Liver (tissue), 8 donors: ENCODE measurements at regions not wholly inside any gene's neighbourhood (a gene's known extent, or its start where the extent isn't known, plus 50 kb on each side); places are given as distances from the start of the nearest gene placed in this dataset.

Experiments
- DNase-seq: peaks from one replicate; pipeline ENCODE4 v3.0.0-alpha.2; 2017; ENCODE audit warnings: low spot score
- H3K27ac ChIP-seq, 2 donors: one replicate each; pipeline ENCODE4 v1.7.0; 2013; ENCODE audit warnings: inconsistent platforms in 2 of 2, low read length in 2 of 2, control low read depth in 1 of 2, low read depth in 1 of 2, mild to moderate bottlenecking in 1 of 2
- H3K27me3 ChIP-seq, 4 donors: one replicate each; pipeline versions ENCODE4 v1.6.1 to v1.7.0; 2013; ENCODE audit warnings: low read length in 3 of 4, inconsistent platforms in 1 of 4, mild to moderate bottlenecking in 1 of 4, moderate library complexity in 1 of 4; ENCODE audit not compliant: control insufficient read depth in 4 of 4, insufficient read depth in 4 of 4
- H3K36me3 ChIP-seq, 4 donors: one replicate each; pipeline versions ENCODE4 v1.6.1 to v1.7.0; 2013; ENCODE audit warnings: low read length in 3 of 4, mild to moderate bottlenecking in 3 of 4, low read depth in 1 of 4, moderate library complexity in 1 of 4; ENCODE audit not compliant: control insufficient read depth in 4 of 4, insufficient read depth in 3 of 4
- H3K4me1 ChIP-seq, 4 donors: one replicate each; pipeline versions ENCODE4 v1.6.1 to v1.7.0; 2013; ENCODE audit warnings: low read length in 3 of 4, mild to moderate bottlenecking in 3 of 4, moderate library complexity in 1 of 4; ENCODE audit not compliant: control insufficient read depth in 4 of 4, insufficient read depth in 4 of 4
- H3K4me3 ChIP-seq, 3 donors: one replicate each; pipeline versions ENCODE4 v1.6.1 to v1.7.0; 2013; ENCODE audit warnings: low read length in 3 of 3, control low read depth in 1 of 3, low read depth in 1 of 3, mild to moderate bottlenecking in 1 of 3
- H3K9ac ChIP-seq, 2 donors: one replicate each; pipeline ENCODE4 v1.7.0; 2013; ENCODE audit warnings: low read length in 2 of 2, mild to moderate bottlenecking in 2 of 2, moderate library complexity in 2 of 2, control low read depth in 1 of 2, low read depth in 1 of 2
- H3K9me3 ChIP-seq, 4 donors: one replicate each; pipeline versions ENCODE4 v1.6.1 to v1.7.0; 2013; ENCODE audit warnings: low read length in 3 of 4; ENCODE audit not compliant: control insufficient read depth in 4 of 4
- ATF3 ChIP-seq: IDR thresholded peaks from 2 replicates; pipeline ENCODE4 v1.6.1; 2016; ENCODE audit warnings: antibody characterized with exemption
- CTCF ChIP-seq: fragments of 150-350 bp; IDR thresholded peaks from 2 replicates; pipeline ENCODE4 v1.5.1; 2017; ENCODE audit warnings: improper control_type of control experiment, low read depth, low read length; ENCODE audit not compliant: missing input control
- EGR1 ChIP-seq, 2 donors: IDR thresholded peaks; 2 replicates each; pipeline ENCODE4 v1.6.1; 2016 to 2018; ENCODE audit warnings: antibody characterized with exemption in 2 of 2, low read depth in 2 of 2
- FOXA1 ChIP-seq: IDR thresholded peaks from 2 replicates; pipeline ENCODE4 v1.6.1; 2016; ENCODE audit warnings: antibody characterized with exemption
- FOXA2 ChIP-seq: IDR thresholded peaks from 2 replicates; pipeline ENCODE4 v1.6.1; 2016; ENCODE audit warnings: antibody characterized with exemption
- GABPA ChIP-seq, 2 donors: IDR thresholded peaks in 1 of 2; conservative IDR thresholded peaks in 1 of 2; 2 replicates each; pipeline ENCODE4 v1.6.1; 2016; ENCODE audit warnings: antibody characterized with exemption in 2 of 2, mild to moderate bottlenecking in 1 of 2, moderate library complexity in 1 of 2
- HNF4A ChIP-seq, 2 donors: conservative IDR thresholded peaks; 2 replicates each; pipeline ENCODE4 v1.6.1; 2016; ENCODE audit warnings: antibody characterized with exemption in 2 of 2, mild to moderate bottlenecking in 2 of 2
- HNF4G ChIP-seq: IDR thresholded peaks from 2 replicates; pipeline ENCODE4 v1.6.1; 2016; ENCODE audit warnings: antibody characterized with exemption
- JUND ChIP-seq, 2 donors: IDR thresholded peaks; 2 replicates each; pipeline ENCODE4 v1.6.1; 2016; ENCODE audit warnings: antibody characterized with exemption in 2 of 2
- MAX ChIP-seq: IDR thresholded peaks from 2 replicates; pipeline ENCODE4 v1.6.1; 2016; ENCODE audit warnings: antibody characterized with exemption
- NR2F2 ChIP-seq: IDR thresholded peaks from 2 replicates; pipeline ENCODE4 v1.6.1; 2016; ENCODE audit warnings: antibody characterized with exemption
- RAD21 ChIP-seq, 2 donors: IDR thresholded peaks; 2 replicates each; pipeline ENCODE4 v1.6.1; 2016; ENCODE audit warnings: antibody characterized with exemption in 2 of 2, mild to moderate bottlenecking in 2 of 2
- REST ChIP-seq: IDR thresholded peaks from 2 replicates; pipeline ENCODE4 v1.6.1; 2016; ENCODE audit warnings: antibody characterized with exemption, mild to moderate bottlenecking
- RXRA ChIP-seq, 2 donors: IDR thresholded peaks; 2 replicates each; pipeline ENCODE4 v1.6.1; 2017 to 2018; ENCODE audit warnings: antibody characterized with exemption in 2 of 2, mild to moderate bottlenecking in 1 of 2
- SP1 ChIP-seq: IDR thresholded peaks from 2 replicates; pipeline ENCODE4 v1.6.1; 2018; ENCODE audit warnings: antibody characterized with exemption, mild to moderate bottlenecking
- YY1 ChIP-seq: IDR thresholded peaks from 2 replicates; pipeline ENCODE4 v1.6.1; 2016; ENCODE audit warnings: antibody characterized with exemption, mild to moderate bottlenecking
- WGBS: extraction: QIAGEN DNeasy Blood & Tissue Kit; methylation state at CpG from one replicate; pipeline ENCODE4 v1.1.7; 2013; 5-methylcytosine and 5-hydroxymethylcytosine counted together
- donor health status: healthy.
- donor health status: healthy.
- donor health status: healthy.
- donor health status: healthy.
- donor health status: healthy.

GRCh38 chr16:51526621-51527020 lies 375.6 kb upstream of the SALL1 start (continued):
- TF ChIP-seq MAX, result peak; percentile 61
- TF ChIP-seq JUND (IDR thresholded peaks at IDR 0.05), result peak in 1 of 2 donors; percentile 30
- TF ChIP-seq EGR1 (IDR thresholded peaks at IDR 0.05; ENCODE audit: low read depth in 2 of 2), result no peak

- H3K36me3 ChIP-seq, result no peaks in the 10 kb centered on the region
- WGBS, result 31% methylated on average over 6 of the region's 6 CpGs
- no peak overlapping the region for H3K9ac ChIP-seq
- H3K9me3 ChIP-seq, result no peaks in the 10 kb centered on the region
- H3K4me3 ChIP-seq, result peak overlapping the region; percentile 3 to 38 (median 34)
- TF ChIP-seq ATF3 (peak; percentile 87), HNF4G (no peak), RXRA (IDR thresholded peaks at IDR 0.05) (peak; percentile 49 to 68), CTCF (peak; percentile 39), SP1 (peak; percentile 59), MAX (peak; percentile 72), YY1 (peak; percentile 85), HNF4A (conservative IDR thresholded peaks at IDR 0.05) (peak; percentile 46 to 60), JUND (IDR thresholded peaks at IDR 0.05) (peak; percentile 94 to 96), FOXA2 (no peak), REST (peak; percentile 67), NR2F2 (no peak), RAD21 (IDR thresholded peaks at IDR 0.05) (peak; percentile 80 to 83)
- peaks cover 4 to 25% (median 15%) of the 10 kb centered on the region in 4 donors for H3K4me1 ChIP-seq
- no peak for DNase-seq
- no peaks in the 10 kb centered on the region for H3K27me3 ChIP-seq
- peak overlapping the region; percentile 86 to 89 for H3K27ac ChIP-seq
Measured at GRCh38 chr16:51524555-51525373, 373.7 kb upstream of the SALL1 start.

- WGBS, result 51% methylated on average over 4 of the region's 4 CpGs
- no peaks in the 10 kb centered on the region for H3K36me3 ChIP-seq
- H3K4me3 ChIP-seq, result peak overlapping the region in 2 of 3 donors; percentile 22 to 34
- H3K27ac ChIP-seq, result peak overlapping the region; percentile 87 to 89
- peaks cover 4 to 25% (median 15%) of the 10 kb centered on the region in 4 donors for H3K4me1 ChIP-seq
- H3K27me3 ChIP-seq, result no peaks in the 10 kb centered on the region
- H3K9me3 ChIP-seq, result no peaks in the 10 kb centered on the region
- TF ChIP-seq HNF4A (conservative IDR thresholded peaks at IDR 0.05) (no peak), RAD21 (IDR thresholded peaks at IDR 0.05) (no peak), CTCF (no peak), MAX (no peak), EGR1 (IDR thresholded peaks at IDR 0.05; ENCODE audit: low read depth in 2 of 2) (no peak), ATF3 (no peak), NR2F2 (no peak), FOXA1 (no peak), YY1 (no peak), GABPA (IDR thresholded peaks at IDR 0.05 in 1 of 2, conservative IDR thresholded peaks at IDR 0.05 in 1 of 2) (no peak)
- peak overlapping the region in 1 of 2 donors; percentile 63 for H3K9ac ChIP-seq
- DNase-seq, result no peak
Measured at GRCh38 chr16:51524070-51524469, 373.0 kb upstream of the SALL1 start.
